ENCODE measurements at regions not wholly inside any gene's neighbourhood (a gene's known extent, or its start where the extent isn't known, plus 50 kb on each side); places are given as distances from the start of the nearest gene placed in this dataset.

- no peak for TF ChIP-seq CTCF (IDR thresholded peaks at IDR 0.05; ENCODE audit: low read depth, low read length, poor library complexity, severe bottlenecking)
- no peak for TF ChIP-seq EZH2phosphoT487 (IDR thresholded peaks at IDR 0.05; ENCODE audit: borderline replicate concordance, low read length)
These were observed 52.0 kb upstream of the LHX1 start for GRCh38 chr17:36885153-36885735.
